ENCODE measurements at regions not wholly inside any gene's neighbourhood (a gene's known extent, or its start where the extent isn't known, plus 50 kb on each side); places are given as distances from the start of the nearest gene placed in this dataset.
"Not testable (repeated sequence)": the region's sequence is repeated elsewhere in the genome, so short reads cannot be mapped to it uniquely, and the experiment has no call there.

DNA sequence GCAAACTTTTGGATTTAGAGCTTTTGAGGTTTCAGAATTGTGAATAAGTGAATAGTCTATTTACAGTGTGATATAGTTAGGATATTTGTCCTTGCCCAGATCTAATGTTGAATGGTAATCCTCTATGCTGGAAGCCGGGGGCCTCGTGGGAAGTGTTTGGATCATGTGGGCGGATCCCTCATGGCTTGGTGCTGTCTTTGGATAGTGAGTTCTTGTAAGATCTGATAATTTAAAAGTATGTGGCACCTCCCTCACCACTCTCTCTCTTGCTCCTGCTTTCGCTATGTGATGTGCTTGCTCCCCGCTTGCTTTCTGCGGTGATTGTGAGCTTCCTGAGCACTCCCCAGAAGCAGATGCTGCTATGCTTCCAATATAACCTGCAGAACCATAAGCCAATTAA, 128.0 kb upstream of the KCNJ3 start:
- TF ChIP-seq EZH2phosphoT487 (conservative IDR thresholded peaks at IDR 0.05; ENCODE audit: low read length), result no peak
- TF ChIP-seq, protein P1, sequence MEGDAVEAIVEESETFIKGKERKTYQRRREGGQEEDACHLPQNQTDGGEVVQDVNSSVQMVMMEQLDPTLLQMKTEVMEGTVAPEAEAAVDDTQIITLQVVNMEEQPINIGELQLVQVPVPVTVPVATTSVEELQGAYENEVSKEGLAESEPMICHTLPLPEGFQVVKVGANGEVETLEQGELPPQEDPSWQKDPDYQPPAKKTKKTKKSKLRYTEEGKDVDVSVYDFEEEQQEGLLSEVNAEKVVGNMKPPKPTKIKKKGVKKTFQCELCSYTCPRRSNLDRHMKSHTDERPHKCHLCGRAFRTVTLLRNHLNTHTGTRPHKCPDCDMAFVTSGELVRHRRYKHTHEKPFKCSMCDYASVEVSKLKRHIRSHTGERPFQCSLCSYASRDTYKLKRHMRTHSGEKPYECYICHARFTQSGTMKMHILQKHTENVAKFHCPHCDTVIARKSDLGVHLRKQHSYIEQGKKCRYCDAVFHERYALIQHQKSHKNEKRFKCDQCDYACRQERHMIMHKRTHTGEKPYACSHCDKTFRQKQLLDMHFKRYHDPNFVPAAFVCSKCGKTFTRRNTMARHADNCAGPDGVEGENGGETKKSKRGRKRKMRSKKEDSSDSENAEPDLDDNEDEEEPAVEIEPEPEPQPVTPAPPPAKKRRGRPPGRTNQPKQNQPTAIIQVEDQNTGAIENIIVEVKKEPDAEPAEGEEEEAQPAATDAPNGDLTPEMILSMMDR (IDR thresholded peaks at IDR 0.05; ENCODE audit: insufficient read depth, low read length, poor library complexity, severe bottlenecking), result no peak
- Histone ChIP-seq H3K9me2 (replicated peaks; ENCODE audit: insufficient read depth, low read length) (no peaks in the 10 kb centered on the region), H3K4me3 (ENCODE audit: insufficient read depth, low read length, poor library complexity, severe bottlenecking) (no peak overlapping the region), H3K9me3 (ENCODE audit: insufficient read depth, low read length) (no peaks in the 10 kb centered on the region), H4K20me1 (ENCODE audit: low read depth, low read length) (no peaks in the 10 kb centered on the region), H3F3A (ENCODE audit: insufficient read depth) (no peaks in the 10 kb centered on the region), H3K79me2 (ENCODE audit: insufficient read depth, low read length) (no peaks in the 10 kb centered on the region), H3K36me3 (ENCODE audit: low read length) (no peaks in the 10 kb centered on the region), H3K9ac (ENCODE audit: low read length) (no peak overlapping the region), H3K27me3 (ENCODE audit: low read length) (no peaks in the 10 kb centered on the region), H3K27ac (ENCODE audit: low read depth, low read length) (no peak overlapping the region), H2AFZ (ENCODE audit: low read depth, low read length, severe bottlenecking) (no peak overlapping the region), H3K4me2 (ENCODE audit: low read depth, low read length, poor library complexity, severe bottlenecking) (no peak overlapping the region)

- not testable (repeated sequence) for H2AFZ ChIP-seq (ENCODE audit: low read depth, low read length, severe bottlenecking); H3K4me2 ChIP-seq (ENCODE audit: low read depth, low read length, poor library complexity, severe bottlenecking); H3K9ac ChIP-seq (ENCODE audit: low read length); H3K27me3 ChIP-seq (ENCODE audit: low read length); H3K79me2 ChIP-seq (ENCODE audit: insufficient read depth, low read length); H3K4me3 ChIP-seq (ENCODE audit: insufficient read depth, low read length, poor library complexity, severe bottlenecking); H4K20me1 ChIP-seq (ENCODE audit: low read depth, low read length); H3K9me2 ChIP-seq (replicated peaks; ENCODE audit: insufficient read depth, low read length); H3F3A ChIP-seq (ENCODE audit: insufficient read depth); H3K9me3 ChIP-seq (ENCODE audit: insufficient read depth, low read length); H3K36me3 ChIP-seq (ENCODE audit: low read length); H3K27ac ChIP-seq (ENCODE audit: low read depth, low read length)
Measured at GRCh38 chr2:154576699-154577098, 121.8 kb upstream of the KCNJ3 start.

- H3K36me3 ChIP-seq (ENCODE audit: low read length), result no peaks in the 10 kb centered on the region
- TF ChIP-seq, protein P1 (IDR thresholded peaks at IDR 0.05; ENCODE audit: insufficient read depth, low read length, poor library complexity, severe bottlenecking), result no peak
- no peak for TF ChIP-seq EZH2phosphoT487 (conservative IDR thresholded peaks at IDR 0.05; ENCODE audit: low read length)
- H3F3A ChIP-seq (ENCODE audit: insufficient read depth), result no peaks in the 10 kb centered on the region
- H3K27ac ChIP-seq (ENCODE audit: low read depth, low read length), result no peak overlapping the region
- H2AFZ ChIP-seq (ENCODE audit: low read depth, low read length, severe bottlenecking), result no peak overlapping the region
- H3K9ac ChIP-seq (ENCODE audit: low read length), result no peak overlapping the region
- no peaks in the 10 kb centered on the region for H3K27me3 ChIP-seq (ENCODE audit: low read length)
- H3K79me2 ChIP-seq (ENCODE audit: insufficient read depth, low read length), result no peaks in the 10 kb centered on the region
- no peaks in the 10 kb centered on the region for H3K9me3 ChIP-seq (ENCODE audit: insufficient read depth, low read length)
- H4K20me1 ChIP-seq (ENCODE audit: low read depth, low read length), result no peaks in the 10 kb centered on the region
- no peak overlapping the region for H3K4me2 ChIP-seq (ENCODE audit: low read depth, low read length, poor library complexity, severe bottlenecking)
- H3K9me2 ChIP-seq (replicated peaks; ENCODE audit: insufficient read depth, low read length), result no peaks in the 10 kb centered on the region
- H3K4me3 ChIP-seq (ENCODE audit: insufficient read depth, low read length, poor library complexity, severe bottlenecking), result no peak overlapping the region
Measured at GRCh38 chr2:154577390-154577789, 121.1 kb upstream of the KCNJ3 start.

- no peaks in the 10 kb centered on the region for H3K9me2 ChIP-seq (replicated peaks; ENCODE audit: insufficient read depth, low read length)
- H3K36me3 ChIP-seq (ENCODE audit: low read length), result no peaks in the 10 kb centered on the region
- no peak overlapping the region for H3K9ac ChIP-seq (ENCODE audit: low read length)
- TF ChIP-seq, protein P1 (IDR thresholded peaks at IDR 0.05; ENCODE audit: insufficient read depth, low read length, poor library complexity, severe bottlenecking), result no peak
- TF ChIP-seq EZH2phosphoT487 (conservative IDR thresholded peaks at IDR 0.05; ENCODE audit: low read length), result no peak
- H3K4me2 ChIP-seq (ENCODE audit: low read depth, low read length, poor library complexity, severe bottlenecking), result no peak overlapping the region
- no peak overlapping the region for H3K4me3 ChIP-seq (ENCODE audit: insufficient read depth, low read length, poor library complexity, severe bottlenecking)
- H3K9me3 ChIP-seq (ENCODE audit: insufficient read depth, low read length), result no peaks in the 10 kb centered on the region
- H3K79me2 ChIP-seq (ENCODE audit: insufficient read depth, low read length), result no peaks in the 10 kb centered on the region
- H3F3A ChIP-seq (ENCODE audit: insufficient read depth), result no peaks in the 10 kb centered on the region
- no peak overlapping the region for H3K27ac ChIP-seq (ENCODE audit: low read depth, low read length)
- no peak overlapping the region for H2AFZ ChIP-seq (ENCODE audit: low read depth, low read length, severe bottlenecking)
- no peaks in the 10 kb centered on the region for H4K20me1 ChIP-seq (ENCODE audit: low read depth, low read length)
- H3K27me3 ChIP-seq (ENCODE audit: low read length), result no peaks in the 10 kb centered on the region
Measured at GRCh38 chr2:154580767-154581166, 117.7 kb upstream of the KCNJ3 start.

- not testable (repeated sequence) for H3K9ac ChIP-seq (ENCODE audit: low read length); H3F3A ChIP-seq (ENCODE audit: insufficient read depth); H2AFZ ChIP-seq (ENCODE audit: low read depth, low read length, severe bottlenecking); H4K20me1 ChIP-seq (ENCODE audit: low read depth, low read length); H3K79me2 ChIP-seq (ENCODE audit: insufficient read depth, low read length); H3K4me2 ChIP-seq (ENCODE audit: low read depth, low read length, poor library complexity, severe bottlenecking); H3K4me3 ChIP-seq (ENCODE audit: insufficient read depth, low read length, poor library complexity, severe bottlenecking); H3K27me3 ChIP-seq (ENCODE audit: low read length); H3K9me2 ChIP-seq (replicated peaks; ENCODE audit: insufficient read depth, low read length); H3K36me3 ChIP-seq (ENCODE audit: low read length); H3K27ac ChIP-seq (ENCODE audit: low read depth, low read length); H3K9me3 ChIP-seq (ENCODE audit: insufficient read depth, low read length)
Measured at GRCh38 chr2:154582694-154583093, 115.8 kb upstream of the KCNJ3 start.

DNA sequence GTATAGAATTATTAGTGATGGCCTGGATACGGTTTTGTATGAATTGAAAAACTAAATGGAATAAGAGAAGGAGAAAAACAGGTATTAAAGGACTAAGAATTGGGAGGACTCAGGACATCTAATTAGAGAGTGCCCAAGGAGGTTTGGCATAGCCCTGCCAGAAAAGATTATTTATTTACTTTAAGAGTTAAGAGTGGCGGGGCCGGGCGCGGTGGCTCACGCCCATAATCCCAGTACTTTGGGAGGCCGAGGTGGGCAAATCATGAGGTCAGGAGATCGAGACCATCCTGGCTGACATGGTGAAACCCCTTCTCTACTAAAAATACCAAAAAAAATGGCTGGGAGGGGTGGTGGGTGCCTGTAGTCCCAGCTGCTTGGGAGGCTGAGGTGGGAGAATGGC, 115.2 kb upstream of the KCNJ3 start:
- H3K4me3 ChIP-seq (ENCODE audit: insufficient read depth, low read length, poor library complexity, severe bottlenecking); H3K79me2 ChIP-seq (ENCODE audit: insufficient read depth, low read length); H3F3A ChIP-seq (ENCODE audit: insufficient read depth); H3K4me2 ChIP-seq (ENCODE audit: low read depth, low read length, poor library complexity, severe bottlenecking); H3K36me3 ChIP-seq (ENCODE audit: low read length); H3K9me2 ChIP-seq (replicated peaks; ENCODE audit: insufficient read depth, low read length); H3K9me3 ChIP-seq (ENCODE audit: insufficient read depth, low read length); H2AFZ ChIP-seq (ENCODE audit: low read depth, low read length, severe bottlenecking); H3K27me3 ChIP-seq (ENCODE audit: low read length); H4K20me1 ChIP-seq (ENCODE audit: low read depth, low read length); H3K27ac ChIP-seq (ENCODE audit: low read depth, low read length); H3K9ac ChIP-seq (ENCODE audit: low read length): not testable (repeated sequence)
